Uterus (tissue), 2 donors: ENCODE measurements at regions not wholly inside any gene's neighbourhood (a gene's known extent, or its start where the extent isn't known, plus 50 kb on each side); places are given as distances from the start of the nearest gene placed in this dataset.

ENCODE experiments used
- POLR2A ChIP-seq, 2 donors: fragments of 450-650 bp; IDR thresholded peaks; one replicate each; pipeline ENCODE4 v1.6.1; 2016; ENCODE audit warnings: antibody characterized with exemption in 2 of 2, mild to moderate bottlenecking in 1 of 2, moderate library complexity in 1 of 2
- TF ChIP-seq, protein P1 (sequence below), 4 experiments: fragments of 200-600 bp in 2 of 4; fragments of 450-650 bp in 2 of 4; sonication (generic) in 2 of 4; IDR thresholded peaks; one replicate each; pipeline ENCODE4 v1.5.1; 2016 to 2019; ENCODE audit warnings: antibody characterized with exemption in 4 of 4, mild to moderate bottlenecking in 2 of 4, moderate library complexity in 1 of 4

DNA sequence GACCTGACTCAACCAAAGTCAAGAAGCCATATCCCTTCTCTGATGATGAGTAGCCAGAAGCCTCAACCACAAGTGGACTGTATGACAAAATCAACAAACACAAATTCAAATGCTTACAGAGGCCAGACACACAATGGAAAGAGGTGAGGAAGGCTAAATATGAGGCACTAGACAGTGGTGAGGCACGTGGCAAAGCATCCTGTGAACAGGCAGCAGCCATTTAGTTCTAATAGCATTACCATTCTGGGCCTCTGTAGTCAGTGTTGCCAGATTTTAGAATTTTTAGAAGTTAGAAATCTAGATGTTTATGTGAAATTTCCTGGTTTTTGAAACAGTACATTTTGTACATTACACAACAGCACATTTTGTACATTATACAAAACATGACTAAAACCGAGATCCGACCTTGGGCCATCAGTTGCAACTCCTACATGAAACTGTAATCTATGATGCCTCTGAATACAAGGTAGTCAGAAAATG, 403.3 kb downstream of the COG6 start:
- TF ChIP-seq, protein P1, sequence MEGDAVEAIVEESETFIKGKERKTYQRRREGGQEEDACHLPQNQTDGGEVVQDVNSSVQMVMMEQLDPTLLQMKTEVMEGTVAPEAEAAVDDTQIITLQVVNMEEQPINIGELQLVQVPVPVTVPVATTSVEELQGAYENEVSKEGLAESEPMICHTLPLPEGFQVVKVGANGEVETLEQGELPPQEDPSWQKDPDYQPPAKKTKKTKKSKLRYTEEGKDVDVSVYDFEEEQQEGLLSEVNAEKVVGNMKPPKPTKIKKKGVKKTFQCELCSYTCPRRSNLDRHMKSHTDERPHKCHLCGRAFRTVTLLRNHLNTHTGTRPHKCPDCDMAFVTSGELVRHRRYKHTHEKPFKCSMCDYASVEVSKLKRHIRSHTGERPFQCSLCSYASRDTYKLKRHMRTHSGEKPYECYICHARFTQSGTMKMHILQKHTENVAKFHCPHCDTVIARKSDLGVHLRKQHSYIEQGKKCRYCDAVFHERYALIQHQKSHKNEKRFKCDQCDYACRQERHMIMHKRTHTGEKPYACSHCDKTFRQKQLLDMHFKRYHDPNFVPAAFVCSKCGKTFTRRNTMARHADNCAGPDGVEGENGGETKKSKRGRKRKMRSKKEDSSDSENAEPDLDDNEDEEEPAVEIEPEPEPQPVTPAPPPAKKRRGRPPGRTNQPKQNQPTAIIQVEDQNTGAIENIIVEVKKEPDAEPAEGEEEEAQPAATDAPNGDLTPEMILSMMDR (IDR thresholded peaks at IDR 0.05), result no peak
- no peak for TF ChIP-seq POLR2A (IDR thresholded peaks at IDR 0.05)
